ENCODE measurements at regions not wholly inside any gene's neighbourhood (a gene's known extent, or its start where the extent isn't known, plus 50 kb on each side); places are given as distances from the start of the nearest gene placed in this dataset.

GRCh38 chr5:53340956-53341750 is 139.3 kb upstream of the FST start:
- no peaks in the 10 kb centered on the region for H3K27me3 ChIP-seq (replicated peaks; ENCODE audit: insufficient read depth)
- intact Hi-C loops (cut with DNase I): no loop called here
- no peak for DNase-seq (ENCODE audit: low spot score)
- TF ChIP-seq POLR2AphosphoS5 (IDR thresholded peaks at IDR 0.05): no peak
- TF ChIP-seq CTCF (IDR thresholded peaks at IDR 0.05): no peak
- no peak for TF ChIP-seq POLR2A (IDR thresholded peaks at IDR 0.05)
- no peak overlapping the region for H3K27ac ChIP-seq
- H3K4me1 ChIP-seq (replicated peaks): no peaks in the 10 kb centered on the region
- WGBS: 98% methylated on average over 3 of the region's 3 CpGs
- H3K4me3 ChIP-seq: no peak overlapping the region
- no peaks in the 10 kb centered on the region for H3K9me3 ChIP-seq
- no peaks in the 10 kb centered on the region for H3K36me3 ChIP-seq

- DNase-seq (ENCODE audit: low spot score): no peak
- TF ChIP-seq POLR2AphosphoS5 (IDR thresholded peaks at IDR 0.05) (no peak), POLR2A (IDR thresholded peaks at IDR 0.05) (no peak), CTCF (IDR thresholded peaks at IDR 0.05) (no peak)
- intact Hi-C loops (cut with DNase I): no loop called here
- H3K9me3 ChIP-seq: no peaks in the 10 kb centered on the region
- no peak overlapping the region for H3K27ac ChIP-seq
- no peaks in the 10 kb centered on the region for H3K36me3 ChIP-seq
- no peak overlapping the region for H3K4me3 ChIP-seq
- H3K4me1 ChIP-seq (replicated peaks): no peaks in the 10 kb centered on the region
- no peaks in the 10 kb centered on the region for H3K27me3 ChIP-seq (replicated peaks; ENCODE audit: insufficient read depth)
Measured at GRCh38 chr5:53342236-53342635, 138.2 kb upstream of the FST start.

GRCh38 chr5:53343187-53343586 is 137.2 kb upstream of the FST start:
- H3K36me3 ChIP-seq: no peaks in the 10 kb centered on the region
- intact Hi-C loops (cut with DNase I): no loop called here
- WGBS: 63% methylated on average over 2 of the region's 2 CpGs
- H3K4me3 ChIP-seq: no peak overlapping the region
- H3K9me3 ChIP-seq: no peaks in the 10 kb centered on the region
- DNase-seq (ENCODE audit: low spot score): no peak
- TF ChIP-seq CTCF (IDR thresholded peaks at IDR 0.05) (no peak), POLR2AphosphoS5 (IDR thresholded peaks at IDR 0.05) (no peak), POLR2A (IDR thresholded peaks at IDR 0.05) (no peak)
- no peak overlapping the region for H3K27ac ChIP-seq
- no peaks in the 10 kb centered on the region for H3K27me3 ChIP-seq (replicated peaks; ENCODE audit: insufficient read depth)
- no peaks in the 10 kb centered on the region for H3K4me1 ChIP-seq (replicated peaks)

- Histone ChIP-seq H3K27ac (no peak overlapping the region), H3K9me3 (no peaks in the 10 kb centered on the region), H3K4me1 (replicated peaks) (no peaks in the 10 kb centered on the region), H3K4me3 (no peak overlapping the region), H3K27me3 (replicated peaks; ENCODE audit: insufficient read depth) (no peaks in the 10 kb centered on the region), H3K36me3 (no peaks in the 10 kb centered on the region)
- no peak for DNase-seq (ENCODE audit: low spot score)
- TF ChIP-seq POLR2AphosphoS5 (IDR thresholded peaks at IDR 0.05) (no peak), POLR2A (IDR thresholded peaks at IDR 0.05) (no peak), CTCF (IDR thresholded peaks at IDR 0.05) (no peak)
- intact Hi-C loops (cut with DNase I): no loop called here
- 26% methylated on average over 5 of the region's 5 CpGs for WGBS
Measured at GRCh38 chr5:53350368-53350767, 130.1 kb upstream of the FST start.

Measured in prostate gland (tissue), 2 donors.